ENCODE measurements at regions not wholly inside any gene's neighbourhood (a gene's known extent, or its start where the extent isn't known, plus 50 kb on each side); places are given as distances from the start of the nearest gene placed in this dataset.

- no peak for TF ChIP-seq CTCF (IDR thresholded peaks at IDR 0.05 in 2 of 3, conservative IDR thresholded peaks at IDR 0.05 in 1 of 3; ENCODE audit: insufficient read depth in 2 of 3, low read depth in 1 of 3, low read length in 3 of 3)
- no peak for TF ChIP-seq ZNF41 (CRISPR knock-in tag; conservative IDR thresholded peaks at IDR 0.05)
- TF ChIP-seq SNAPC5 (CRISPR knock-in tag; IDR thresholded peaks at IDR 0.05), result no peak
- no peak for TF ChIP-seq KDM1A (IDR thresholded peaks at IDR 0.05)
- no peak for TF ChIP-seq MLLT1 (IDR thresholded peaks at IDR 0.05)
- TF ChIP-seq TCF3 (CRISPR knock-in tag; IDR thresholded peaks at IDR 0.05), result no peak
- no peak for TF ChIP-seq XRCC3 (IDR thresholded peaks at IDR 0.05)
- TF ChIP-seq YY1 (IDR thresholded peaks at IDR 0.05; ENCODE audit: borderline replicate concordance in 1 of 3, control insufficient read depth in 1 of 3, extremely low read depth in 1 of 3, insufficient read depth in 3 of 3, insufficient read length in 1 of 3, insufficient replicate concordance in 2 of 3, low read depth in 1 of 3, low read length in 2 of 3), result no peak
- TF ChIP-seq JUND (IDR thresholded peaks at IDR 0.05; ENCODE audit: borderline replicate concordance, low read depth, low read length), result no peak
- no peak for TF ChIP-seq JUND (tag; IDR thresholded peaks at IDR 0.05; ENCODE audit: borderline replicate concordance, low read depth, low read length)
- no peak for TF ChIP-seq RERE (CRISPR knock-in tag; IDR thresholded peaks at IDR 0.05; ENCODE audit: borderline replicate concordance)
- no peak for TF ChIP-seq POLR2B (IDR thresholded peaks at IDR 0.05; ENCODE audit: low read depth, partially characterized antibody)
- TF ChIP-seq, protein P1, sequence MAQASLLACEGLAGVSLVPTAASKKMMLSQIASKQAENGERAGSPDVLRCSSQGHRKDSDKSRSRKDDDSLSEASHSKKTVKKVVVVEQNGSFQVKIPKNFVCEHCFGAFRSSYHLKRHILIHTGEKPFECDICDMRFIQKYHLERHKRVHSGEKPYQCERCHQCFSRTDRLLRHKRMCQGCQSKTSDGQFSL (CRISPR knock-in tag; IDR thresholded peaks at IDR 0.05), result no peak
- TF ChIP-seq, protein P1 (tag; IDR thresholded peaks at IDR 0.05), result no peak
Measured at GRCh38 chr6:119446609-119447008, 97.0 kb upstream of the MAN1A1 start.
